OCI-LY3 (cell line): ENCODE measurements at regions not wholly inside any gene's neighbourhood (a gene's known extent, or its start where the extent isn't known, plus 50 kb on each side); places are given as distances from the start of the nearest gene placed in this dataset.

Source experiments
- H2AFZ ChIP-seq: fragments of 200-600, 300-600 bp; shearing (Covaris generic); 2 replicates; pipeline ENCODE4 v1.6.0; 2014; ENCODE audit warnings: antibody characterized with exemption, low read depth, low read length
- H3K27ac ChIP-seq: fragments of 200-600, 300-600 bp; sonication (generic); 2 replicates; pipeline ENCODE4 v1.5.1; 2014; ENCODE audit warnings: mild to moderate bottlenecking, low read length, moderate library complexity, mixed read lengths
- H3K27me3 ChIP-seq: fragments of 200-600, 300-600 bp; sonication (generic); 2 replicates; pipeline ENCODE4 v1.6.1; 2014; ENCODE audit warnings: low read depth, low read length, mixed read lengths
- H3K36me3 ChIP-seq: fragments of 200-600, 300-600 bp; sonication (generic); replicated peaks from 2 replicates; pipeline ENCODE3; 2014; ENCODE audit warnings: low read depth, low read length, mixed read lengths
- H3K4me1 ChIP-seq: fragments of 300-600, 200-600 bp; sonication (generic); 2 replicates; pipeline ENCODE4 v1.6.1; 2014; ENCODE audit warnings: low read length, mixed read lengths
- H3K4me2 ChIP-seq: fragments of 200-600, 300-600 bp; sonication (generic); 2 replicates; pipeline ENCODE4 v1.6.1; 2014; ENCODE audit warnings: low read length, mixed read lengths
- H3K4me3 ChIP-seq: fragments of 300-600, 200-600 bp; sonication (generic); 2 replicates; pipeline ENCODE4 v1.5.1; 2014; ENCODE audit warnings: antibody characterized with exemption, mild to moderate bottlenecking, low read length, moderate library complexity
- H3K79me2 ChIP-seq: fragments of 300-600, 200-600 bp; shearing (Covaris generic); 2 replicates; pipeline ENCODE4 v1.6.1; 2014; ENCODE audit warnings: mild to moderate bottlenecking, low read length, mixed read lengths
- H3K9ac ChIP-seq: fragments of 300-600, 200-600 bp; shearing (Covaris generic); 2 replicates; pipeline ENCODE4 v1.6.0; 2014; ENCODE audit warnings: mild to moderate bottlenecking, low read length, moderate library complexity
- H3K9me3 ChIP-seq: fragments of 200-600, 300-600 bp; shearing (Covaris generic); 2 replicates; pipeline ENCODE4 v1.6.1; 2014; ENCODE audit warnings: low read length, mixed read lengths; ENCODE audit not compliant: insufficient read depth
- H4K20me1 ChIP-seq: fragments of 200-600, 300-600 bp; sonication (generic); 2 replicates; pipeline ENCODE4 v1.6.1; 2016; ENCODE audit warnings: low read length, mixed read lengths; ENCODE audit not compliant: insufficient read depth
- EZH2phosphoT487 ChIP-seq: fragments of 200-600 bp; shearing (Covaris generic); IDR thresholded peaks from 2 replicates; pipeline ENCODE4 v1.6.1; 2018; ENCODE audit warnings: antibody characterized with exemption, mixed run types, low read depth
- TF ChIP-seq, protein P1 (sequence below): fragments of 200-600, 300-600 bp; sonication (generic); IDR thresholded peaks from 2 replicates; pipeline ENCODE4 v1.5.1; 2014; ENCODE audit warnings: antibody characterized with exemption, low read length, low read depth

DNA sequence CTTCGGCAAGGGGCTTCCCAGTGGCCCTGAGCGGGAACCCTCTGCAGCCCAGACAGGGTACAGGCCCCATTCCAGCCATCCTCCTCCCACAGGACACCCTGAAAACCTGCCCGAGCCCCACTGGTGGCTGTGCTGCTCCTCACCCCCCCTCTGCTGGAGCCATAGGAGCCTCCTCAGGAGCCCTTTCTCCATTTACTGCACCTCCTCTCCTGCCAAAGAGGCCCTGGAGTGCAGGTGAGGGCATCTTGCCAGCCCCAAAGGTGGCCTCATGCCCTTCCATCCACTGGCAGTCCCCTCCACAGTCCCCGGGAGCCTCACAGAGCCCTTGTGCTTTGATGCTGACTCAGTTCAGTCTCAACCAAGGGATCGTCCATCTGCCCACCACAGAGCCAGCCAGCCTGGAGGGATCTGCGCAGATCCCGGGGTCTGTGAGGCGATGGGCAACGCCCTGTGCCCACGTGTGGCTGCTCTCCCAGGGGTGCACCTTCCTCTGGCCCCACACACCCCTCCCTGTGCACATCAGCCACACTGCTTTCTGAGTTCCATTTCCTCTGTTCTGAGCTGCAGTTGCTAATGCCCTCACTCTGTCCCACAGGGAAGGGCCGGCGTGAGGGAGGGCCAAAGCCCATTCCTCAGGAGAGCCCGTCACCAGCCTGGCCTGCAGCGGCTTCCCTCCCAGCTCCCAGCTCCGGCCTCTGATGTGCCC lies 228.5 kb downstream of the DLL1 start:
- Histone ChIP-seq H3K27ac (no peak overlapping the region), H3K9me3 (no peaks in the 10 kb centered on the region), H3K4me2 (no peak overlapping the region), H4K20me1 (no peaks in the 10 kb centered on the region), H3K79me2 (no peaks in the 10 kb centered on the region), H3K4me1 (no peaks in the 10 kb centered on the region), H2AFZ (no peak overlapping the region), H3K27me3 (no peaks in the 10 kb centered on the region), H3K36me3 (no peaks in the 10 kb centered on the region), H3K9ac (no peak overlapping the region), H3K4me3 (no peak overlapping the region)
- no peak for TF ChIP-seq EZH2phosphoT487
- TF ChIP-seq, protein P1, sequence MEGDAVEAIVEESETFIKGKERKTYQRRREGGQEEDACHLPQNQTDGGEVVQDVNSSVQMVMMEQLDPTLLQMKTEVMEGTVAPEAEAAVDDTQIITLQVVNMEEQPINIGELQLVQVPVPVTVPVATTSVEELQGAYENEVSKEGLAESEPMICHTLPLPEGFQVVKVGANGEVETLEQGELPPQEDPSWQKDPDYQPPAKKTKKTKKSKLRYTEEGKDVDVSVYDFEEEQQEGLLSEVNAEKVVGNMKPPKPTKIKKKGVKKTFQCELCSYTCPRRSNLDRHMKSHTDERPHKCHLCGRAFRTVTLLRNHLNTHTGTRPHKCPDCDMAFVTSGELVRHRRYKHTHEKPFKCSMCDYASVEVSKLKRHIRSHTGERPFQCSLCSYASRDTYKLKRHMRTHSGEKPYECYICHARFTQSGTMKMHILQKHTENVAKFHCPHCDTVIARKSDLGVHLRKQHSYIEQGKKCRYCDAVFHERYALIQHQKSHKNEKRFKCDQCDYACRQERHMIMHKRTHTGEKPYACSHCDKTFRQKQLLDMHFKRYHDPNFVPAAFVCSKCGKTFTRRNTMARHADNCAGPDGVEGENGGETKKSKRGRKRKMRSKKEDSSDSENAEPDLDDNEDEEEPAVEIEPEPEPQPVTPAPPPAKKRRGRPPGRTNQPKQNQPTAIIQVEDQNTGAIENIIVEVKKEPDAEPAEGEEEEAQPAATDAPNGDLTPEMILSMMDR, result no peak

DNA sequence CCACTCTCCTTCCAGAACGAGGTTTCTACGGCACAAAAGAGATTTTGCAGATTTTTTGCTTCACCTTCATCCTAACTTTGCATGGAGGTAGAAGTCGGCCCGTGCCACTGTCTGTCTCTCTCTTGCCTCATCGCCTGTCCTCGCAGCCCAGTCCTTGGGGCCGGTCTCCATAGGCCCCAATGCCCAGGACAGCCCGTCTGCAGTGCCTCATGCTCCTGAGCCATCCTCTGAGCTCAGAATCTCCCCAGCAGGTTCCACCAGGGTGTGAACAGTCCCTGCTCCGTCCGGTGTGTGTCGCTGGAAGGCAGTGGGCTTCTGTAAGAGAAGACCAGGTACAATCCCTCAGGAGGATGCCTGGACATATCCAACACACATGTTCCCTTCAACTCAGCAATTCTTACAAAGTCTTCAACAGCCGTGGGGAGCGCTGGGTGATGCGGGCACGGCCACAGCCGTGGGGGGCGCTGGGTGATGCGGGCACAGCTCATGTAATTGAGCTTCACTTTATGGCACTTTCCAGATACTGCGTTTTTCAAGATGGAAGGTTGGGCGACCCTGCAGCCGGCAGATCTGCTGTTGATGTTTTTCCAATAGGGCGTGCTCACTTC lies 231.9 kb downstream of the DLL1 start:
- TF ChIP-seq, protein P1, result no peak
- TF ChIP-seq EZH2phosphoT487, result no peak
- no peaks in the 10 kb centered on the region for H4K20me1 ChIP-seq
- H3K9ac ChIP-seq, result no peak overlapping the region
- no peaks in the 10 kb centered on the region for H3K9me3 ChIP-seq
- no peaks in the 10 kb centered on the region for H3K36me3 ChIP-seq
- no peaks in the 10 kb centered on the region for H3K27me3 ChIP-seq
- H3K4me2 ChIP-seq, result no peak overlapping the region
- H3K27ac ChIP-seq, result no peak overlapping the region
- no peaks in the 10 kb centered on the region for H3K4me1 ChIP-seq
- no peak overlapping the region for H2AFZ ChIP-seq
- H3K4me3 ChIP-seq, result no peak overlapping the region
- H3K79me2 ChIP-seq, result no peaks in the 10 kb centered on the region

DNA sequence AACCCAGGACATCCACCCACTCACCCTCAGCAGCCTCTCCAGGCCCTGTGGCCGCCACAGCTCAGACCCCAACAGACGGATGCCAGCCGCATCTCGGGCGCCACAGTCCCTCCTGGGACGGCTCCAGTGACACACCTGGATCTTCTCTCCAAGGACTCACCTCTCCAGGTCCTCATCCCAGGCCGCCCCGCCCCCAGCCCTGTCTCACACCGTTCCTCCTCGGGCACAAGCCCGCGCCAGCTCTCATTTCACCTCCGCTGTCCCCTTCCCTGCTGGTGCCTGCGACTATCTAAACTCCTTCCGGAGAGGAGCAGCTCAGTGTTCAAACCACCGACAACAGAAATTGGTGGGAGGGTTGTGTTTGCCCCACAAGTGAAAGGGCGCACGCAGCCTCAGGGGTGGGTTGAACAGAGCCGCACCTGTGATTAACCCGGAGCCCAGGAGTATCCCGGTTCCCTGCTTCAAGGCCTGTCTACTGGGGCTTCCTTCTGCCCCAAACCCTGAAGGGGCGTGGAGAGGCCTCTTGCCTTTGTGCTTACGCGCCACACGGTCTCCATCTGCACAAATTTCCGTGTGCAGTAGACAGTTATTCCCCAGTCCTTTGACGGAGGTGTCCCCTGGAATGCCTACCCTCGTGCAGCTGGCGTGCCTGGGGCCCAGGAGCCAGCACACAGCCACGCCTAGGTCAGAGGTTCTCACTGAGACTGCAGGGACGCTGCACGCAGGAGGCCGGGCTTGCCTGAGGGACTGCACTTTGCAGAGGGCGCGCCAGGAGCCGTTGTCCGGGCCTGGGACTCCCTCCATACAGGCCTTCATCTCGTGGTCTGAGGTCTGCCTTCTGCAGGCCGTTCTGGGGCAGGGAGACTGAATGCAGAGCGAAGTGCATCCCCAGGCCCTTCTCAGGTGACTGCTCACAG lies 232.7 kb downstream of the DLL1 start:
- no peaks in the 10 kb centered on the region for H3K36me3 ChIP-seq
- no peaks in the 10 kb centered on the region for H3K9me3 ChIP-seq
- TF ChIP-seq EZH2phosphoT487, result no peak
- TF ChIP-seq, protein P1, result no peak
- H3K4me1 ChIP-seq, result no peaks in the 10 kb centered on the region
- H3K27ac ChIP-seq, result no peak overlapping the region
- H2AFZ ChIP-seq, result no peak overlapping the region
- no peaks in the 10 kb centered on the region for H3K79me2 ChIP-seq
- H3K4me2 ChIP-seq, result no peak overlapping the region
- no peak overlapping the region for H3K4me3 ChIP-seq
- H3K27me3 ChIP-seq, result no peaks in the 10 kb centered on the region
- no peaks in the 10 kb centered on the region for H4K20me1 ChIP-seq
- no peak overlapping the region for H3K9ac ChIP-seq
